ENCODE measurements at regions not wholly inside any gene's neighbourhood (a gene's known extent, or its start where the extent isn't known, plus 50 kb on each side); places are given as distances from the start of the nearest gene placed in this dataset.
"Not testable (repeated sequence)": the region's sequence is repeated elsewhere in the genome, so short reads cannot be mapped to it uniquely, and the experiment has no call there.

DNA sequence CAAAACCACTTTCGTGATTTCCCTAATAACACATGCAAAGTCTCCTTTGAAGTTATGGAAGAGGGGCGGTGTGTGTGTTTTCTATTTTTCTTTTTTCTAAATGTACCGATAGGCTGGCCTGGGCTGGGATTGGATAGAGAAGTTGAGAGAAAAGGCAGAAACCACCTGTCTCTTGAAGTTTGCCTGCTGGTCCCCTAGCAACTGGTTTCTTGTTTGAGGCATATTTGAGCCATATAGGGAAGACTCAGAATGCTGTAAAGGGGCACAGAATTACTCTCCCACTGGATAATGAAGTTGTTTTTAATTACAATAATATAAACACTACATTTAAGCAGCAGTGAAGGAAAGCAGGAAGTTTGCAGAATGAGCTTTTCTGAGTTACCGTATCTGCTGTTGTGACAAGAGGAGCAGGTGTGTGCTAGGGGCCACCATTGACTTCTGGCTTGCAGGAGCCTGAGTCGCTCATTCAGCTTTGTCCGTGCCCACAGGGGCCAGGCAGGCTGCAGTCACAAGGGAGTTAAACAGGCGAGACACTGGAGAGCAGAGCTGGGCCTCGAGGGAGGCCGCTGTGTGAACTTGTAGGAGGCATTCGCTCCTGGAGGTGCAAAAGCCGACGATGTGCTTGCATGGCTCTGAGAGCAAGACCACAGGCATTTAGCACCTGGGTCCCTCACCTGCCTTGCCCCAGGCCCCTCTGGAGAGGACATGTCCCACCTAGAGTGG is 173.8 kb upstream of the RGS6 start:
- peak; percentile 20 for DNase-seq

DNA sequence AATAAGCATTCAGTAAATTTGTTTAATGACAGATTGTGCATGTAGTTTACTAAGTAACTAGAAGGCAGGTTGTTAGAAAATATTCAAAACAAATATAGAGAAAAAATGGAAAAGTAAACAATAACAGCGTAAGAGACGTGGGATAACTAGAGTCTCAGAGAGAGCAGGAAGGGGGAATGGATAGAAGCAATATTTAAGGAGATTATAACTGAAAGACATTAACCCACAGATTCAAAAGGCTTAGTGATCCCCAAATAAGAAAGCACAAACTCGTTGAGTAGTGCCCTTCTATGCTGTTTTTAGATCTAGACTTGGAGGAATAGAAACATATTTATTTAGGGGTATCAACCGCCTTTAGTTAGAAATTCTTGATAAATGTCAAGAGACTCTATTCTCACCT is 169.7 kb upstream of the RGS6 start:
- no peak for DNase-seq

DNA sequence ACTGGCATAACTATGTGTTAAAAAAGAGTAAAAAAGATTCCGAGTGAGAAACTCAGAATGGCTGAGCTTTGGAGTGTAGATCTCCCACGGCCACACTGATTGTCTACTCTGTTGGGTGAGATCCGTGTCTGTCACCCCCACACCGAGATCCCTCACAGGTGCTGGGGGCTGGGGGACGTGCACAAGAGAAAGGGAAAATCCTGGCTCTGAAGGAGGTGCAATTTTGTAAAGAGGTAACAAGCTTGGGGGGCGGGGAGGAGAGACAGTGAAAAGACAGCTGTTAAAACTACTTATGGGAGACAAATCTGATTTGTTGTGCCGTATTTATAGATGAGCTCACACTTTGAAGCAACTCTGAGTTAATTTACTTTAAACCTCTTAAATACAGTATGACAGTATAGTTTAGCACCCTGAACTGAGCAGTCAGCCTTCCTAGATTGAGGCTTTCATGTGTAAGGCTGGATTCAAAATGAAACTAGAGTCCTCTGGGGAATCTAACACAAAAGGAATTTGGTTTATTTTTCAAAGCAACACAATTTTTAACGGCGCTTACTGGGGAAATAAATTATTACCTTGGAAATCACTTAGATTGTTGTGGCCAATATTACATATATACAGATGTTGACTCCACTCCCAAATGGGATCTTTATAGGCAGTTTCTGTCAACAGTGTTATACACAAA is 167.4 kb upstream of the RGS6 start:
- no peak for DNase-seq

DNA sequence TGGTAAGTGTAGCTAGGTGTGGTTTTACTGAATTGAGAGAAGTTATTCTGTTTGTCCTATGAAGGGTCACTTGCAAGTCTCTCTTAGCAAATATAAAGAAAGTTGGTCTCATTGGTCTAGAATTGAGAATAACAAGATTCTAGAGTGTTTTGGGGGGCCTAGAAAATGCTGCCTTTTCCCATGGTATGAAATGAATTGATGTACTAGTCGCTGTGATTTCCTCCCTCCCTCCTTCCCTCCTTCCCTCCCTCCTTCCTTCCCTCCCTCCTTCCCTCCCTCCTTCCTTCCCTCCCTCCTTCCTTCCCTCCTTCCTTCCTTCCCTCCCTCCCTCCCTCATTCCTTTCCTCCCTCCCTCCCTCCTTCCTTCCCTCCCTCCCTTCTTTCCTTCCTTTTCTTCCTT is 166.7 kb upstream of the RGS6 start:
- no peak for DNase-seq

DNA sequence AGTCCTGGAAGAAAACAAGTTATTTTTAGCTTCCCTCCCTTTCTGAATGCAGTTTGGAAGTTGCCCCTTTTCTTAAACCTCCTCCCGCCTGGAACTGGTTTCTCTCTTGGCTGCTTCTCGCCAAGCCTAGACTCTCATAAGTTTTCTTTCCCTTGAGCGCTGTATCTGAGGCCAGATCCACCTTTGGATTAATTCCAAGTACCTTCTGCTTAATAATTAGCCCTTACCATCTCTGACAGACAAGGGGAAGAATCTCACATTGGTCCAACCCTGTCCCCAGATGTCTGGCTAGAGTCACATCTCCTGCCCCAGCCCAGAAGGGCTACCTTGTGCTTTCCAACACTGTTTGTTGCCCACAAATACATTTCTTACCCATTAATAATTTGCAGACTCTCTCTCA is 161.8 kb upstream of the RGS6 start:
- DNase-seq: no peak

DNA sequence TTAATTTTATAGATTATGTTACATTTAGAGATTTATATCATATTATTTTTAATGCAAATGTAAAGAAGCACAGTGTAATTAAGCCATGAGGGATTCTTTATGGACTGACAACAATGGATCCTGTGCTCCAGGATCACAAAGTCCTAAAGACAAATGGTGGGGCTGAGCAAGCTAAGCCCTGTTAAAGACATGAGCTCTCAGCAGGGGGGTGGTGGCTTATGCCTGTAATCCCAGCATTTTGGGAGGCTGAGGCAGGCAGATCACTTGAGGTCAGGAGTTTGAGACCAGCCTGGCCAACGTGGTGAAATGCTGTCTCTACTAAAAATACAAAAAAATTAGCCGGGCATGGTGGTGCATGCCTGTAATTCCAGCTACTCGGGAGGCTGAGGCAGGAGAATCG is 160.8 kb upstream of the RGS6 start:
- not testable (repeated sequence) for DNase-seq

DNA sequence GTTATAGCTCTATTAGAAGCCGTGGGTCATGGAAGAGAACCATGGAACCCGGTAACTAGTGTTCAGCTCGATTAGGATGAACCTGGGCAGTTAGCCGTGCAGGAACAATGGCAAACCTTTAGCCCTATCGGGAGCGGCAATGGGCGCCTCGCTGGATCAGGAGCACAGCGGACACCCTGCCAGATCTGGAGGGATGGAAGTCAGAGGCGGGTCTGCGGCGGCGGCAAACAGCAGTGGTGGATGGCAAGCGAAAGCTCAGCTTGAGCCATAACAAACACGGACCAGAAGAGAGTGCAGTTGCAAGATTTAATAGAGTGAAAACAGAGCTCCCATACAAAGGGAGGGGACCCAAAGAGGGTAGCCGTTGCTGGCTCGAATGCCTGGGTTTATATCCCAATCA is 160.2 kb upstream of the RGS6 start:
- DNase-seq: not testable (repeated sequence)

DNA sequence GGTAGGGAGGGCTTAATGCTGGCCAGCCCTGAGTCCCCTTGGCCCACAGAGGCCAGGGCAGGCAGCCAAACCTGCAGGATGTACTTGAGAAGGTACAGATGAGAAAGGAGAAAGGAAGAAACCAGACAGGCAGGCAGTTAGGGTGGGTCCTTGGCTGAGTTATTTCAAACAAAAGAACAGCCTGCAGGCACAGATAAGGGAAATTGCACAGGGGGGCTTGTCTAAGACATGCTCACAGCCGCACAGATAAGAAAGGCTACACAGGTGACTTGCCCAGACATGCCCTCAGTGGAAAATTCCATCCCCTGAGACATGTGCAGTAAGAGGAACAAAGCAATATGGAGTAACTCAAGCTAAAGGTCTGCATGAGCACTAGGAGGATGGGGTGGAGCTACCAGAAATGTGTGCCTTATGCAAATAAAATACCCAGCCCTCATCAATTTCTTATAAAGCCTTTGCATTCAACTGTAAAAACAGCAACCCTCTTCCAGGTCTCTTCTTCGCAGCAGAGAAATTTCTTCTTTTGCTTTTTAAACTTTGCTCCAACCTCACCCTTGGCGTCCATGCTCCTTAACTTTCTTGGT is 158.2 kb upstream of the RGS6 start:
- no peak for DNase-seq

DNA sequence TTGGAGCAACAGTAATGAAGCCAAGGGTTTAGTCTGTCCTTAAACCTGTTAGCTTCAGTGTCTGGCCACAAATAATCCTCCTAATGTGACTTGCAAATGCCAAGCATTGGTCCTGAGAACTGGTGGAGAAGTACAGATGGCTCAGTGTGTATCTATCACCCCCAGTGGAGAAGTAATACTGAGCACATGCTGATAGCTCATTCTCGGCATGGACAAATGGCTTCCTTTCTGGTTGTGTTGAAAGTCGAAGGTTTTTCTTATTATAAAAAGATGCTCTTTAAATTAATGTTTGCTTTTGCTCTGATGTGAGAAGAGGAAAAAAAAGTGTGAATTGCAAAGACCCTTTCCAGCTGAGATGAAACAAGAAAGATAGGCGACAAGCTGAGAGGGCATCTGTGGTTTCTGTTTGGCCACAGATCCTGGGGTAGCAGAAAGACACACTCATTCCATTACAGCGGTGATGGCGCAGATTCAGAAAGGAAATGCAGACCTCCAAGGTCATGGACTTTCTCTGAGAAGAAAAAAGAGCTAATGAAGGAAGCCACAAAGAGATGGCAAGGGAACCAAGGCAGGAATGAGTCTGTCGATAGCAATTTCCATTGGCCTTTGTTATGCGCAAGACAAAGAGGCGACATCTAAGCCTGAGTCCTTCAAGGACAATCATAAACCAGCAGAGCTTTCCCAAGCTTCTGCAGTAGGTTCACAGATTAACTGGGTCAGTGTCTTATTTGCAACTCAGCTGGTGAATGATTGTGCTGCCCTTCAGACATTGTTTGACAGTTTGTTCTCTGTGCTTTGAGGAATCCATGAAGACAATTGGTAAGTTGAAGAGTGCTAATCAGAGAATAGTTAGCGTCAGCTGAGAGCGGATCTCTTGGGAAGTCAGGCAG is 155.5 kb upstream of the RGS6 start:
- no peak for DNase-seq

DNA sequence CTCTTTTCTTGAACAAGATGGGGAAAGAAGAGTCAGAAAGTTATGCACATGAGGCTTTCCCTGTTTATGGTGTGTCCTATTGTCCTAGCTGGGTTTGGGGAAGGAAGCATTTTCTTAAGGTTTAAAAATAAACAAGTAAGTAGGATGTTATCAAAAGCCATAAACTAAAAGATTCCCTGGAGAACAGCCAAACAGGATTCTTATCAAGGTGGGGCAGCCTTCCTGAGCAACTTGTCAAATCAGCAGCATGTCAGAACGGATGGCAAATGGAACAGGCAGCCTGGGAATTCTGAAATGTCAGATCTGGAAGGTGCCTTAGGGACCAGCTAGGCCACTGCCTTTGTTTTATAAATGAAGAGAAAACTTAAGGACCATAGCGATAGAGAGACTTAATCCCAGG is 152.2 kb upstream of the RGS6 start:
- no peak for DNase-seq

DNA sequence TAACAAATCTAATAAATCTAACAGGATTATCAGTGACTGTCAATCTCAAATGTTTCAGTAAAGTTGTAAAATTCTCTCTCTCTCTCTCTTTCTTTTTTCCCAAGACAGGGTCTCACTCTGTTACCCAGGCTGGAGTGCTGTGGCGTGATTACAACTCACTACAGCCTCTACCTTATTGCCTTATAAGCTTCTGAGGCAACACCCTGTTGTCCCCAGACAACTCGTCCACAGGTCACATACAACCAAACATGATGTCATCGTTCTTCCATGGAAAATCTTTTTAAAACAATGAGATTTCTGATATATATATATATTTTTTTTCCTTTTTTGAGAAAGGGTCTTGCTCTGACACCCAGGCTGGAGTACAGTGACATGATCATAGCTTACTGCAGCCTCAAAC is 151.4 kb upstream of the RGS6 start:
- no peak for DNase-seq

DNA sequence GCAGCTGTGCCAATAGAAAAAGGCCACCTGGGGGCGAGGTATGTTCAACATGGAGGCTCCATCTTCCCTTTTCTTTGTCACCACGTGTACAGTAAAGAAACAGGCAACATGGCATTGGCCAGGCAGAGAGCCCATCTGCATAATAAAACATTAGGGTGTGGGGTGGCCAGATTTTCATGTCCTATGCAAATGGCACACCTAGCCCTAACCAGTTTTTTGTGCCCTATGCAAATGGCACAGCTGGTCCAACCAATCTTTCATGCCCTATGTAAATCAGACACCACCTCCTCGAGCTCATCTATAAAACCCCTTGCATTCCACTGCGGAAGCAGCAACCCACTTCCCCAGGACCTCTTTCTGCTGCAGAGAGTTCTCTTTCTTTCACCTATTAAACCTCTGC is 149.1 kb upstream of the RGS6 start:
- no peak for DNase-seq

DNA sequence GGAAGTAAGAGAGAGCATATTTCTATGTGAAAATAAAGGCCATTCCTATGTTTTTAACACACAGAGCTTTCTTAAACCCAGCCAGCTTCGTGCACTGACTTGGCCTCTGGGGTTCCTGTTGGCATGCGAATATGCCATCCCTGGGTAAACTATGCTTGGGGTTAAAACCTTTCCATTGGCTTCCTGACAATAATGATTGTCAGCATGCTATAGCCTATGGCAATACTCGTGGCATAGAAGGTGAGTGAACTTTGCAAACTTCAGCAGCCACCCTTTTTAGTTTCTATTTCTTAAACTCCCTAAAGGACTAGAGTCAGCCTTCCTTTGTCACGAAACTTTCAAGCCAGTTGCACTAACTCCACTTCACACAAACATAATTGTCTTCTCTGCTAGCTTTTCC is 148.4 kb upstream of the RGS6 start:
- no peak for DNase-seq

DNA sequence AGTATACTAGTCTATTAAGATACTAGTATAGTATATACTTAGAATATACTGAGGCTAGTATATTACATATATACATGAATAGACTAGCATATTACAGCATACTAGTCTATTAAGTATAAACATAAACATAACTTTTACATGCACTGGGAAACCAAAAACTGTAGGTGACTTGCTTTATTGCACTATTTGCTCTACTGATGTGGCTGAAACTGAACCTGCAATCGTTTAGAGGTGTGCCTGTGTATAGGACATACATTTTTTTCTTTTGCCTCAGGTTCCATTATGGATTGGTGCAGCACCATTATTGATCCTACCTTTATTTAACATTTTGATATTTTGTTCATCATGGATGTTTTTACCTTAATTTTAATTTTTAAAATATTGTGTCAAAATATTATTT is 143.2 kb upstream of the RGS6 start:
- DNase-seq: no peak

DNA sequence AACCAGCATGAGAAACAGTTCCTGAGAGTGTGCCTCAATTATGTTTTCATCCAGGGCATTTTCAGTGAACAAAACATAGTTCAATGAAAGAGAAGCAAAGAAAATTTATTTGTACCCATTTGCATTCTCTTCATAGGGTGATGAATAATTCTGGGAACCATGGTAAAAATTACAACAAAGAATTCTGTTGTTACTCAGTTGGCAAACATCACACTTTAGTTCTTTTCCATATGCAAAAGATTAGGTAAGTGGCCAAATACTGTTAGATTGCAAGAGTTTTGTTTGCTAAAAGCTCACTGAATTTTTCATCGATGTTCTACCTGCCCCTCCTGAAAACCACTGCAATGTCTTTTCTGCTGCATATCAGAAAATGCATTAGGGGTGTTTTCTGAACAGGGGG is 132.4 kb upstream of the RGS6 start:
- DNase-seq: no peak

DNA sequence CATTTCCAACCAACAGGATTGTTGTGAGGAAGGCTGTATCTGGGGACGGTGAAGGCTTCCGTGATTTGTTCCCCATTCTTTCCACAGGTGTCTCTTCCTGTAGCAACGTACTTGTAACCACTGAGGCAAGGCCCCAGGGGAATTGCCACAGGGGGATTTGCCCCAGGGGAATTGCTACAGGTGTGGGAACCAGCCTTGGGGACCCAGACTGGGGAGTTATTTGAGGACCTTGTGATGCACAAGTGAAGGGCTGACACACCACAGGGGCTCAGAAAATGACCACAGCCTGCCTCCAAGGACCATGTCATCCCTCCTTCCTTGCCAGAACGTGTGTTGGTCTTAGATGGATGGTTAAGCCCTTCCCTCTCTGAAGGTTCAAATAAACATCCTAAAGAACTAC is 131.4 kb upstream of the RGS6 start:
- no peak for DNase-seq

DNA sequence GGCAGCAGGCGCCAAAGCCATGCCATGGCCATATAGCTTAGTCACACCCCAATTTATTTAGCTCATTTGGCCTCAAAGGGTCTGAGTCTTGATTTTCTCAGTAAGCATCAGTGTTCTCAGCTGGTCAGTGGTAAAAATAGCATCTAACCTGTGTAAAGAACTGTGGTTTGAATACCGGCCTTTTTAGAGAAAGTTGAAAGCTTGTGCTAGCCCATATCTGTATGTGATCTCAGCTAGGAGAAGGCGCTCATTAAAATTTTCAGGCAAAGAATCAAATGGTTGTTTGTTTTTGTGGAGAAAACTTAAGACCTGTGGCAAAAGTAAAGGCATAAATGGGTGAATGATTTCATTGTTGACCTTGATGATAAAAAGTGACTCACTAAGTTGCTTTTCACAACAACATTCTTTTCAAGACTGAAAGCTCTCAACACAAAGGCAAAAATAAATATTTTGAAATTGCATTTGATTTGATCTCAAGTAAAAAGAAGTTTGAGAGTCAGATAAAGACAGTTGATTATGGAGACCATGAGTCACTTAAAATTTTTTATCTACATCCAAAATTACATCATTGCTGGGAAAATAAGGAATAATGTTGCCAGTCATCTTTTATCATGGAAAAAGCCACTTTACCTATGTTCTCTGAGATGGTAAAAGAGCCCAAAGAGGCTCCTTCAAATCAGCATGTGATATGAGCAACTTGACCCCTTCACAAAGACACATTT is 128.5 kb upstream of the RGS6 start:
- no peak for DNase-seq

DNA sequence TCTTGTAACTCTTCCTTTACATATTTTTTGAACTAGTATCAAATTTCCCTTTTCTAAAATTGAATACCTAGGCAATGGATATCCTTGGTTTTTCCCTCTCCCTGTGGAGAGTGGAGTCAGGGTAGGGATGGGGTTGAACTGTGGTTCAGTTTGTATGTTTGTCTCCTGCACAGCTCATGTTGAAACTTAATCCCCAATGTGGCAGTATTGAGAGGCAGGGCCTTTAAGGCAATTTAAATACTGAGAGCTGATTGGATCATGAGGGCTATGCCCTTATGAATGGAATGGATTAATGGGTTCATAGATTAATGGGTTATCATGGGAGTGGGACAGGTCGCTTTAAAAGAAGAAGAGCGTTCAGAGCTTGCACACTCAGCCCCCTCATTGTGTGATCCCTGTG is 127.2 kb upstream of the RGS6 start:
- DNase-seq: no peak

DNA sequence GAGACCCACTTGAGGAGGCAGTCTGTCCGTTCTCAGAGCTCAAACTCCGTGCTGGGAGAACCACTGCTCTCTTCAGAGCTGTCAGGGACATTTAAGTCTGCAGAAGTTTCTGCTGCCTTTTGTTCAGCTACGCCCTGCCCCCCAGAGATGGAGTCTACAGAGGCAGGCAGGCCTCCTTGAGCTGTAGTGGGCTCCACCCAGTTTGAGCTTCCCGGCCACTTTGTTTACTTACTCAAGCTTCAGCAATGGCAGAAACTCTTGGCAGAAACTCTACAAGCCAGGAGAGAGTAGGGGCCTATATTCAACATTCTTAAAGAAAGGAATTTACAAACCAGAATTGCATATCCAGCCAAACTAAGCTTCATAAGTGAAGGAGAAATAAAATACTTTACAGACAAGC is 125.2 kb upstream of the RGS6 start:
- DNase-seq: not testable (repeated sequence)

DNA sequence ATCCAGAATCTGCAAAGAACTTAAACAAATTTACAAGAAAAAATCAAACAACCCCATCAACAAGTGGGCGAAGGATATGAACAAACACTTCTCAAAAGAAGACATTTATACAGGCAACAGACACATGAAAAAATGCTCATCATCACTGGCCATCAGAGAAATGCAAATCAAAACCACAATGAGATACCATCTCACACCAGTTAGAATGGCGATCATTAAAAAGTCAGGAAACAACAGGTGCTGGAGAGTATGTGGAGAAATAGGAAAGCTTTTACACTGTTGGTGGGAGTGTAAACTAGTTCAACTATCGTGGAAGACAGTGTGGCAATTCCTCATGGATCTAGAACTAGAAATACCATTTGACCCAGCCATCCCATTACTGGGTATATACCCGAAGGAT is 121.4 kb upstream of the RGS6 start:
- not testable (repeated sequence) for DNase-seq

DNA sequence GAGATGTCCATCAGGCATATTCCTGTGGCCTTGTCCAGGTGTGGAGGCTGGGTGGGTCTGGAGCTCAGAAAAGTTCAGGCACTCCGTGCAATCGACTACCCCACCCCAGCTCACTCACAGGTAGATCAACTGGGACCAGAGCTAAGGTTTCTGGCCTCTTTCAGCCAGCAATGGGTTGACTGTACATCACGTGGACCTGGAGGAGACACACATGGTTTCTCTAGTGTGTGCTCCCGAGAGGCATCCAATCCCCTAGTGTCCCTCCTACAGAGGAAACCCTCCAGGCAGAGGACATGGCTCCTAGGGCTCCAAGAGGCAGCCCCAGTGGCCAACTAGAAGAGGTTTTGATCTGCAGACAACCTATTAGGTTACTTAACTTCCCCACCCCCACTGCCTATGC is 119.5 kb upstream of the RGS6 start:
- no peak for DNase-seq

DNA sequence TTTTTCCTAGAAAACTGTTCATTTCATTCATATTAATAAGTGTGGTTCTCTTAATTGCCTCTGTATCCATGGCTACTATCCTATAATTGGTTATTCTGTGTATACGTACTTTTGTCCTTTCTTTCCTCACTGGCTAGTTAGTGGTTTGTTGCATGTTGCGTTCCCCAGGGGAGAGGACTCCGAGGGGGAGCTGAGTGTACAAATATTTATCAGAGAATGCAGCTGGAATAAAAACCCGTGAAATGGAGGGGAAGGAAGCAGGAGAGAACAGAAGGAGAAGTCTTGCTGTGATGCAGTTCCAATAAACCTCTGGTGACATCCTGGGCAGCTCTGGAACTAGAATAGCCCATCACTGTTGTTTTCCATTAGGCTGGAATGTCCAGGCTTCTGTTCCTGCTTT is 117.1 kb upstream of the RGS6 start:
- no peak for DNase-seq

DNA sequence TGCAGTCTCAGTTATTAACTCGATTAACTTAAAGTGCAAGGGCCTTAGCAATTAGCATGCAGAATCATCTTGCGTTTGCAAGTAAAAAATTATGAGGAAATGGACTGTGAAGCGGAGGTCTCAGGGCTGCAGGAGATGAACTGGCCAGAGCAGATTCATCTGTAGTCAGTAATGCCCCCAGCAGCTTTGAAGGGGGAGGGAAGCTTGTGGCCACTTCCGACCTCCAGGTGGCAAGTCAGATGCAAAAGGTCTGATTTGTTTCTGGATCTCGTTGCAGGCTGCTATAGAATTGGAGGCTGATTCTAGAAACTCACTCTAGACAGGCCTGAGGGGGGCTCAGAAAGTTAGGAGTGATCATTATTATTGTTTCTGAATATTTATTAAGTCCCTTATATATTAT is 107.4 kb upstream of the RGS6 start:
- DNase-seq: no peak

All from NCI-H774 (cell line).